ENCODE measurements at regions not wholly inside any gene's neighbourhood (a gene's known extent, or its start where the extent isn't known, plus 50 kb on each side); places are given as distances from the start of the nearest gene placed in this dataset.

DNA sequence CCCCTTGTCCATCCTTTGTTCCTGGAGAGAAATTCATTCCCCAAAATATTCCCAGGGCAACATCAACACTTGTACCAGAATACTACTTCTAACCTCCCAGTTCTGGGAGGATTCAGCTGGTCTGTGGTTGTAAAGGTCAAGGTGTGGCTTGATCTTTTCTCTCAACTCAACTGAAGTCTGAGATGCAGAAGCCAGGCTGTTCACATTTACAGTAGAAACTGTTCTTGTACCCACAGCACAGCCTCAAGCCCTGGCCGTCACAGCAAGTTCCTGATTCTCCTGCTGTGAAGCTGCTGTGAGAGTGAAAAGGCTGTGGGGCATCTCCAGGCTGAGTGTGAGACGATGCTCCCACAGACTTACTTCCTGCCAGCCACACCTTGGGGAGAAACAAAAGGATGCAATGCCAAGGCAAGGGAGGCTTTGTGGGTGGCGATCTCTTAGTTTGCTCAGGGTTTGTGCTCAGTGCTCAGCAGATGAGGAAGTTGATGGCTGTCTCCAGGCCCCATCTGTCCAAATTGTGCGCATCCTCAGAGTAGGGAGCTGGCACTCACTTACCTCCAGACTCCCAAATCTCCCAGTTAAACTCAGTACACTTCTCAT, 143.9 kb upstream of the FOXA2 start:
- no peaks in the 10 kb centered on the region for H3K4me1 ChIP-seq
- no peak overlapping the region for H3K9ac ChIP-seq
- DNase-seq (ENCODE audit: low spot score) = no peak
- no peak overlapping the region for H3K4me2 ChIP-seq
- Mint-ChIP-seq H3K9me3 (no peaks in the 10 kb centered on the region), H3K36me3 (no peaks in the 10 kb centered on the region), H3K27me3 (ENCODE audit: insufficient read depth, low read depth) (no peaks in the 10 kb centered on the region), H3K4me3 (no peak overlapping the region), H3K27ac (no peak overlapping the region), H3K4me1 (no peaks in the 10 kb centered on the region)
- no peaks in the 10 kb centered on the region for H3K27me3 ChIP-seq
- no peaks in the 10 kb centered on the region for H3K36me3 ChIP-seq
- no peaks in the 10 kb centered on the region for H4K20me1 ChIP-seq (ENCODE audit: low read depth)
- no peak overlapping the region for H2AFZ ChIP-seq (replicated peaks)
- no peak overlapping the region for H3K27ac ChIP-seq
- H3K4me3 ChIP-seq = no peak overlapping the region
- H3F3A ChIP-seq (ENCODE audit: low read depth) = no peaks in the 10 kb centered on the region
- no peaks in the 10 kb centered on the region for H3K79me2 ChIP-seq (ENCODE audit: low read depth)
- H3K9me3 ChIP-seq (ENCODE audit: low read depth) = no peaks in the 10 kb centered on the region
- TF ChIP-seq EZH2 (IDR thresholded peaks at IDR 0.05) (no peak), EZH2phosphoT487 (IDR thresholded peaks at IDR 0.05) (no peak), CTCF (IDR thresholded peaks at IDR 0.05) (no peak)

DNA sequence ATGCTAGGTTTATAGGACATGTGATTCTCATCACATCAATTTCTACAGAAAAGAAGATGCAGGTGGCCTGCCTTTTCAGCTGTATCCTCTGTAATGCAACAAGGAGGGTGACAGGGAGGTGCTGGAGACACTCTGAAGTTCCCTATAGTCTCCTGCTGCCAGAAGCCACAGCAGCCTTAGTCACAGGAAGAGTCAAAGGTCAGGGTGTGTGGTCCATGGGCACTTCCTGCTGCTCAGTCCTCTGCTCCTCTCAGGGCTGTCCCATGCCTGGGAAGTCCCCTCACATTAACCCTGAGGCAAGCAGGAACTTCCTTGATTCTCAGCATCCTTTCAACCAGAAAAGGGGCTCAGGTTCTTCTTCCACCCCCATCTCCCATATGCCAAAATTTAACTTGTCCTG, 144.8 kb upstream of the FOXA2 start:
- Histone ChIP-seq H3F3A (ENCODE audit: low read depth) (no peaks in the 10 kb centered on the region), H3K4me2 (no peak overlapping the region), H3K4me1 (no peaks in the 10 kb centered on the region), H3K36me3 (no peaks in the 10 kb centered on the region), H3K27ac (no peak overlapping the region), H2AFZ (replicated peaks) (no peak overlapping the region), H3K9ac (no peak overlapping the region), H3K27me3 (no peaks in the 10 kb centered on the region), H3K9me3 (ENCODE audit: low read depth) (no peaks in the 10 kb centered on the region), H3K79me2 (ENCODE audit: low read depth) (no peaks in the 10 kb centered on the region), H4K20me1 (ENCODE audit: low read depth) (no peaks in the 10 kb centered on the region), H3K4me3 (no peak overlapping the region)
- no peak for TF ChIP-seq CTCF (IDR thresholded peaks at IDR 0.05)
- TF ChIP-seq EZH2phosphoT487 (IDR thresholded peaks at IDR 0.05) = no peak
- TF ChIP-seq EZH2 (IDR thresholded peaks at IDR 0.05) = no peak
- H3K36me3 Mint-ChIP-seq = no peaks in the 10 kb centered on the region
- H3K4me3 Mint-ChIP-seq = no peak overlapping the region
- no peaks in the 10 kb centered on the region for H3K9me3 Mint-ChIP-seq
- no peak for DNase-seq (ENCODE audit: low spot score)
- H3K27ac Mint-ChIP-seq = no peak overlapping the region
- H3K4me1 Mint-ChIP-seq = no peaks in the 10 kb centered on the region
- H3K27me3 Mint-ChIP-seq (ENCODE audit: insufficient read depth, low read depth) = no peaks in the 10 kb centered on the region

DNA sequence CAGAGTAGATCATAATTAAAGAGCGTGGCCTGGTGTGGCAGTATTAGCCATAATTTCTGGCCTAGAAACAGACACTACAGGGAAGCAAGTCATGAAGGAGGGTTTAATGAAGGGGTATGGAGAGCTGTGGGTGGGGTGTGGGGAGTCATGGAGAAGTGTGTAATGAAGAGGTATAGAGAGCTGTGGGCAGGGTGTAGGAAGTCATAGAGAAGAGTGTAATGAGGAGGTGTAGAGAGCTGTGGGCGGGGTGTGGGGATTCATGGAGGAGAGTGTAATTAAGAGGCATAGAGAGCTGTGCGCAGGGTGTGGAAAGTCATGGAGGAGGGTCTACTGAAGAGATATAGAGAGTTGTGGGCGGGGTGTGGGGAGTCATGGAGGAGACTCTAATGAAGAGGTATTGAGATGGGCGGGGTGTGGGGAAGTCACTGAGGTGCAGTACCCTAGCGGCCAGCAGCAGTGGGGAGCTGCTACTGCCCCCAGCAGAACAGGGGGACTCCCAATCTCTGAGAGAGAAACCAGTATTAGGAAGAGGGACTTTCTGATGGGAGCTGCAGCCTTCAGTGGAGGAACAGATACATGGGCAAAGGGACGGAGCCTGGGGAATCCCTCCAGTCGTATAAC, 145.4 kb upstream of the FOXA2 start:
- Mint-ChIP-seq H3K4me1 (no peaks in the 10 kb centered on the region), H3K36me3 (no peaks in the 10 kb centered on the region), H3K9me3 (no peaks in the 10 kb centered on the region), H3K27me3 (ENCODE audit: insufficient read depth, low read depth) (no peaks in the 10 kb centered on the region), H3K27ac (no peak overlapping the region), H3K4me3 (no peak overlapping the region)
- Histone ChIP-seq H3K27me3 (no peaks in the 10 kb centered on the region), H3F3A (ENCODE audit: low read depth) (no peaks in the 10 kb centered on the region), H3K27ac (no peak overlapping the region), H2AFZ (replicated peaks) (no peak overlapping the region), H3K9me3 (ENCODE audit: low read depth) (no peaks in the 10 kb centered on the region), H3K9ac (no peak overlapping the region), H3K4me3 (no peak overlapping the region), H3K4me2 (no peak overlapping the region), H3K79me2 (ENCODE audit: low read depth) (no peaks in the 10 kb centered on the region), H3K4me1 (no peaks in the 10 kb centered on the region), H3K36me3 (no peaks in the 10 kb centered on the region), H4K20me1 (ENCODE audit: low read depth) (no peaks in the 10 kb centered on the region)
- no peak for TF ChIP-seq EZH2phosphoT487 (IDR thresholded peaks at IDR 0.05)
- no peak for TF ChIP-seq EZH2 (IDR thresholded peaks at IDR 0.05)
- no peak for TF ChIP-seq CTCF (IDR thresholded peaks at IDR 0.05)
- DNase-seq (ENCODE audit: low spot score) = no peak
